ENCODE measurements at regions not wholly inside any gene's neighbourhood (a gene's known extent, or its start where the extent isn't known, plus 50 kb on each side); places are given as distances from the start of the nearest gene placed in this dataset.

- TF ChIP-seq, protein P1, sequence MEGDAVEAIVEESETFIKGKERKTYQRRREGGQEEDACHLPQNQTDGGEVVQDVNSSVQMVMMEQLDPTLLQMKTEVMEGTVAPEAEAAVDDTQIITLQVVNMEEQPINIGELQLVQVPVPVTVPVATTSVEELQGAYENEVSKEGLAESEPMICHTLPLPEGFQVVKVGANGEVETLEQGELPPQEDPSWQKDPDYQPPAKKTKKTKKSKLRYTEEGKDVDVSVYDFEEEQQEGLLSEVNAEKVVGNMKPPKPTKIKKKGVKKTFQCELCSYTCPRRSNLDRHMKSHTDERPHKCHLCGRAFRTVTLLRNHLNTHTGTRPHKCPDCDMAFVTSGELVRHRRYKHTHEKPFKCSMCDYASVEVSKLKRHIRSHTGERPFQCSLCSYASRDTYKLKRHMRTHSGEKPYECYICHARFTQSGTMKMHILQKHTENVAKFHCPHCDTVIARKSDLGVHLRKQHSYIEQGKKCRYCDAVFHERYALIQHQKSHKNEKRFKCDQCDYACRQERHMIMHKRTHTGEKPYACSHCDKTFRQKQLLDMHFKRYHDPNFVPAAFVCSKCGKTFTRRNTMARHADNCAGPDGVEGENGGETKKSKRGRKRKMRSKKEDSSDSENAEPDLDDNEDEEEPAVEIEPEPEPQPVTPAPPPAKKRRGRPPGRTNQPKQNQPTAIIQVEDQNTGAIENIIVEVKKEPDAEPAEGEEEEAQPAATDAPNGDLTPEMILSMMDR (conservative IDR thresholded peaks at IDR 0.05 in 1 of 2, IDR thresholded peaks at IDR 0.05 in 1 of 2; ENCODE audit: extremely low read depth in 1 of 2, insufficient read depth in 1 of 2, low read depth in 1 of 2, low read length in 2 of 2), result no peak
- TF ChIP-seq EZH2 (IDR thresholded peaks at IDR 0.05; ENCODE audit: borderline replicate concordance, low read length), result no peak
Observed at GRCh38 chr20:40856653-40857052, 167.6 kb upstream of the MAFB start.

Measured in mammary epithelial cell (primary cell).